NCI-H82 treated with DMSO at 0.1 percent for 48 hours (cell line): ENCODE measurements at regions not wholly inside any gene's neighbourhood (a gene's known extent, or its start where the extent isn't known, plus 50 kb on each side); places are given as distances from the start of the nearest gene placed in this dataset.
A peak's percentile ranks its signal among the peaks of the same experiment; 100 is the strongest.
"Not testable (repeated sequence)": the region's sequence is repeated elsewhere in the genome, so short reads cannot be mapped to it uniquely, and the experiment has no call there.

Source experiments
- DNase-seq: peaks from one replicate; lab custom pipeline; 2025; ENCODE audit not compliant: unreplicated experiment; lab: John Stamatoyannopoulos, UW

- peak; percentile 44 for DNase-seq
Observed at GRCh38 chr16:85202631-85203461, 90.6 kb upstream of the CIBAR2 start.

DNA sequence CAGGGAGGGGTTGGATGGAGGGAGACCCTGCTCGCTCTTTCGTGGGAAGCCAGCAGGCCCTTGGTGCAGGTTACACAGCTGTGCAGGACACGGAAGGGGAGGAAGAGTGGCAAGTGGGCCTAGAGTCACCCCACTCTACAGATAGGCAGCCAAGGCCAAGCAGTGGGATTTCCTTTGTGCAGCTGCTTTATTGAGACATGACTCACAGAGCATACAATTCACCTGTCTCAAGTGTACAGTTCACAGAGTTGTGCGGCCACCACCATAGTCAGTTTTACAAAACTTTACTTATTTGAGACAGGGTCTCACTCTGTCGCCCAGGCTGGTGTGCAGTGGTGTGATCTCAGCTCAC is 91.2 kb upstream of the CIBAR2 start:
- DNase-seq = no peak

DNA sequence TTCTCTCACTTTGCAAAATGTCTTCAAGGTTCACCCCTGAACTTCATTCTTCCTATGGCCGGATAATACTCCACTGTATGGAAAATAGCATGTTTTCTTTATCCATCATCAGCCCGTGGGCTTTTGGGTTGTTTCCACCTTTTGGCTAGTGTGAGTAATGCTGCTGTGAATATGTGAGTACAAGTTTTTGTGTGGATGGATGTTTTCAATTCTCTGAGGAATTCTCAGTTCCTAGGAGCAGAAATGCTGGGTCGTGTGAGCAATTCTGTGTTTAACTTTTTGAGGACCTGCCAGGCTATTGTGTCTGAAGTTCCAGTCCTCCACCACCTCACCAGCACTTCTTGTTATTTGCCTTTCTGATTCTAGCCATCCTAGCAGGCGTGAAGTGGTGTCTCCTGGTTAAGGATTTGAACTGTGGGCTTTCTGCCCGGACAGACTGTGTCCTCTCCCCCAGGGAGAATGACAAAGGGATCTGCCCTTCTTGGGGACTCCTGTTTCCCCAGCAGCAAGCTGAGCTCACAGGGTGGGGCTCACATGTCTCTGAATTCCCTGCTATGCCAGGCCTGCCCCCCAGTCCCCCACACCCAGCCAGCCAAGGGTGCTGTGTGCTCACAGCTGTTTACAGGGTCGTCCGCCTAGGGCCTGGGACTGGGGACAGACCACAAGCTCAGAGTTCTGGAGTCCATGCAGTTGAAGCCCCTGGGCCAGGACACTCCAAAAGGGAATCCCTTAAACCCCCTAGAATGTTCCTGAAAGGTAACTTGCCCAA is 92.2 kb upstream of the CIBAR2 start:
- DNase-seq = no peak

- DNase-seq = not testable (repeated sequence)
Observed at GRCh38 chr16:85205257-85205656, 93.0 kb upstream of the CIBAR2 start.

DNA sequence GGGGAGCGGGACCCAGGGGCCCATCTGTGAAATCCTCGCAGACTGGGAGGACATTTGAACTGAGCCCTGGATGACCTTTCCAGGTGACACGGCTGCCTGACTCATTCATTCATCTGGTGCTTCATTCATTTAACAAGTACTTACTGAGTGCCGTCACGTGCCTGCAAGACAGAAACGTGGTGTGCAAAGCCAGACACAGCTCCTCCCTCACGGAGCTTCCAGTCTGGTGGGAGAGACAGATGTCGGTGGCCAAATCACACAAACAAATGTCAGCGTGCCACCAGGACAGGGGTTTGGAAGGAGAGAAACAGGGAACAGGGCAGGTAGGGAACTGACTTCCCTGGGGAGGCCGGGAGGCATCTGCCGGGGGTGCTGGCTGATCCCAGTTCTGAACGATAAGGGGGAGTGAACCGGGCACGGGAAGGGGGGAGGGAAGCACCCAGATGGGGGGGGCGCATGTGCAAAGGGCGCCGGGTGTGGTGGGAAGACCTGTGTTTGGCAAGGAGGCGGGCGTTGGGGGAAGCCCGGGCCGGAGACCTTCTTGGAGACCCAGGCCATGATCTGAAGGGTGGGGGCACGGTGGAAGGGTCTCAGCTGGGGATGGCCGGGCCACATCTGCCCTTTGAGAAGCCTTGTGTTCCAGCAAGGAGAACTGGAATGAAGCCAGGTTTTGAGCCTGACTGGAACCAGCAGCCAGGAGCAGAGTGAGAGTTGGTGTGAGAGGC is 93.6 kb upstream of the CIBAR2 start:
- no peak for DNase-seq

DNA sequence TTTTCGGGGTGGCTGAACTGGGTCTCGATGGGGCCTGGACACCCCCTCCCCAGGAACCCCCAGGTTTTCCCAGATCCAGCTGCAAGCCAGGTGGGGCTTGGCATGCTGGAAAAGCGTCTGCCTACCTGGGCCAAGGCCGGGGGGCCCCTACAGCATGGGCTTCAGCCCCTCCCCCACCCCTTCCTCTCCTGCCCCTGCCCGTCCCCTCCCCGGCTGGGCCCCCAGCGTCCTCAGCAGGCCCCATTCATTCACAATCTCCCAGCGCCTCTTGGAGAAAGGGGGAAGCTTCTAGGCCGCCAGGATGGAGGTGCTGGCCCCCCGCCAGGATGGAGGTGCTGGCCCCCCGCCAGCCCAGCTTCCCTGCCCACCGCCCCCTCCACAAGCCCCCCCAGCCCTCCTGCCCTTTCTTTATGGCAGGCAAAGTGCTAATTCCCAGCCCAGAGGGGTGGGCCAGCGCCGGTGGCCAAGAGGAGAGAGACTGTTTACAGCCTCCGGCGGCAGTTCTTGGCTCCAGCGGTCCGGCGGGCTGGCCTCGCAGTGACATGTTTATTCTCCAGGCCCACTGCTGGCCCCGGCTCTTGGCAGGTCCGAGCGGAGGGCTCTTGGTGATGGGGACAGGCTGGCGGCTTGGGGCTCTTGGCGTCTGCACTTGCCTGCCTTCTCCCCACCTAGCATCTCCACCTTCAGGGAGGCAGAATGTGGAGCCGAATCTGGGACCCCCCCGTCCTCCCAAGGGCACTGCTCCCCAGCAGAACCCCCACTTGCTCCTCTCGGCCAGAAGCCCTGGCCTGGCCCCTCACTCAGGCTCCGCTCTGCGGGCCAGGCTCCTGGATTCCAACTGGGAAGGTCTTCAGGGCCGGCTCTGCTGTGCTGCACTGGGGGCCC is 94.4 kb upstream of the CIBAR2 start:
- no peak for DNase-seq

- no peak for DNase-seq
Observed at GRCh38 chr16:85207357-85207921, 95.2 kb upstream of the CIBAR2 start.

DNA sequence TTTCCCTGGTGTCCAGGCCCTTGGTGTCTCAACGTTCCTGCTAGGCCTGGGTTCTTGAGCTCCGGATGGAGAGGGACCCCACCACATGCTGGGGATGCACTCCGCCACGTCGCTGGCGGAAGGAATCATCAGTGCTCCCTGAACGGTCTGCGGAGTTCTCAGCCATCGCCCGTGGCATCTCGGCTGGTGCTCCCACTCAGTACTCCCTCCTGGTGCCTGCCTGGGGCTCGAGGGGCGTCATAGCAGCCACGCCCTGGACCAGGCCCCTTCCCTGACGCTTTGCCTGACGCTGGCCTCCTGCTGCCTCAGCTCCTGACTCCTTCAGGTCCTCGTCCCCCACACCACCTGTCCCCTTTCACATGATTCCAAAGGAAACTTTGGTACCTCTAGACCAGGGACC is 95.9 kb upstream of the CIBAR2 start:
- DNase-seq = no peak

DNA sequence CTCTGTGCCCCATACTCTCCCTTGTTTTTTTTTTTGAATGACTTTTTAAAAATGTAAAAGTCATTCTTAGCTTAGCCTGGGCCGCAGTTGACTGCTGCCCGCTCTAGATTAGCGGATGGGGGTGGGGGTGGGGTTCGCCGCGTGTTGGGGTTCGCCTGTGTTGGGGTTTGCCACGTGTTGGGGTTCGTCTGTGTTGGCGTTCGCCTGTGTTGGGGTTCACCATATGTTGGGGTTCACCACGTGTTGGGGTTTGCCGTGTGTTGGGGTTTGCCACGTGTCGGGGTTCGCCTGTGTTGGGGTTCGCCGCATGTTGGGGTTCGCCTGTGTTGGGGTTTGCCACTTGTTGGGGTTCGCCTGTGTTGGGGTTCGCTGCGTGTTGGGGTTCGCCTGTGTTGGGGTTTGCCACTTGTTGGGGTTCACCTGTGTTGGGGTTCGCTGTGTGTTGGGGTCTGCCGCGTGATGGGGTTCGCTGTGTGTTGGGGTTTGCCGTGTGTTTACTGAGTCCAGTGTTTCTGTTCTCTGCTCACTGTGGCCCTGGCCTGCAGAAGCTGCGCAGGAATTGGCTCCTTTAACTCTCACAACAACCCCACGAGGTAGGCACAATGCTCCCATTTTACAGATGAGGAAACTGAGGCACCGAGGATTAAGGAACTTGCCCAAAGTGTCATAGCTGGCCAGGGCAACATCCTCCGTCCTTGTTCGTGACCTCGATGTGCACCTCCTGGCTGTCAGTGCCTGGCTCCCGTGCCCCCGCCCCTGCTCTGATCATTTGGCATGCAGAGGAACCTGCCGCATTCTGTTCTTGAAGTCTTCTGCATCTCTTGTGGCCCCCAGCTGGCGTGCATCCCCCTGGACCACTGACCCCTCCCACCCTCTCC is 96.6 kb upstream of the CIBAR2 start:
- no peak for DNase-seq

GRCh38 chr16:85209526-85210121 is 97.4 kb upstream of the CIBAR2 start:
- no peak for DNase-seq

DNA sequence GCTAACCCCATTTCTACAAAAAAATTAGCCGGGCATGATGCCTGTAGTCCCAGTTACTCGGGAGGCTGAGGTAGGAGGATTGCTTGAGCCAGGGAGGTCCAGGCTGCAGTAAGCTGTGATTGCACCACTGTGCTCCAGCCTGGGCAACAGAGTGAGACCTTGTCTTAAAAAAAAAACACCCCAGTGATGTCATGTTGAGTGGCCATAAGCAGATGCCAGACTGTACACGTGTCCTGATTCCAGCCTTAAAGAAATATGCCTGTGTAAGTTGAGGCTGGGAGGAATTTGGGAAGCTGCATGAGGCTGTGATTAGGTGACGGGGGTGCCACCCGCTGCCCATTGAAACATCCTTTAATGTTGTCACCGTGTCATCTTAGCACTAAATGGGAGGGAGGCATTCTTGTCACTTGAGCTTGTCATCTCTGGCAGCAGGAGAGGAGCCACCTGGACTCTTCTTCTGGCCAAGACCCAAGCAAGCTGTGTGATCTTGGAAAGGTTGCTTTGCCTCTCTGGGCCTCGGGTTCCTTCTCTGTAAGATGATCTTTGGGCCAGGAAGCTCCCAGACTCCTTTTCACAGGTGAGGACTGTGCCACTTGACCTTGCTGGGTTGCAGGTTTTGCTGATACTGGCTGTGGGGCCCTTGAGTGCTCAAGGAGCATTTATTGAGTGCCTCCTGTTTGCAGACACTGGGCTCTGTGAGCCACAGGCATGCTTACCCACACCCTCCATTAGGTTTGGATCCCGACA is 98.3 kb upstream of the CIBAR2 start:
- DNase-seq = no peak

- no peak for DNase-seq
Observed at GRCh38 chr16:85211271-85211801, 99.1 kb upstream of the CIBAR2 start.

DNA sequence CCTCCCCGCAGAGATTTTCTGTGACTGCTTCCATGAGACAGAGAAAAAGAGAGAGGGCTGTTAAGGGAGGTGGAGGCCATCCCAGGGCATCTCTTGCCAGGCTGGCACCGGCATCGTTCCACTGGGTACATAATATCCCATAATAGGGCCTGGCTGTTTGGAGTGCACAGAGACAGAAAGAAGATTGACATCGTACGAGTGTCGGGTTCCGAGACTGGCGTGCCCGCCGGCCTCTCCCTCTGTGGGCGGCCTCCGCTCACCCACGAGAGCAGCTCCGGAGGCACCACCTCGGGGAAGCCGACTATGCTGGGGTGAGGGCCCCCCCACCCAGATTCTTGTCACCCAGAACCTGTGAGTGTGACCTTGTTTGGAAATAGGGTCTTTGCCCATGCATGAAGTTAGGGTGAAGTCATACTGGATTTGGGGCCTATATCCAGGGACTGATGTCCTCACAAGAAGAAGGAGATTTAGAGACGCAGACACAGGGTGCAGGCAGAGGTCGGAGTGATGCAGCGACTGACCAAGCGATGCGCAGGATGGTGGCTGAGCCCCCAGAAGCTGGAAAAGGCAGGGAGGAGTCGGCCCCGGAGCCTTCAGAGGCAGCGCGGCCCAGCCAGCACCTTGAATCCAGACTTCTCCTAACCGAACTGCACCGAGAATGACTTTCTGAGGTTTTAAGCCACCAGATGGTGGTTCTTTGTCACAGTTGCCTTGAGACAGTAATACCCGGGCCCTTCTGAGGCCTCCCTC is 101.8 kb upstream of the CIBAR2 start:
- peak; percentile 52 for DNase-seq

DNA sequence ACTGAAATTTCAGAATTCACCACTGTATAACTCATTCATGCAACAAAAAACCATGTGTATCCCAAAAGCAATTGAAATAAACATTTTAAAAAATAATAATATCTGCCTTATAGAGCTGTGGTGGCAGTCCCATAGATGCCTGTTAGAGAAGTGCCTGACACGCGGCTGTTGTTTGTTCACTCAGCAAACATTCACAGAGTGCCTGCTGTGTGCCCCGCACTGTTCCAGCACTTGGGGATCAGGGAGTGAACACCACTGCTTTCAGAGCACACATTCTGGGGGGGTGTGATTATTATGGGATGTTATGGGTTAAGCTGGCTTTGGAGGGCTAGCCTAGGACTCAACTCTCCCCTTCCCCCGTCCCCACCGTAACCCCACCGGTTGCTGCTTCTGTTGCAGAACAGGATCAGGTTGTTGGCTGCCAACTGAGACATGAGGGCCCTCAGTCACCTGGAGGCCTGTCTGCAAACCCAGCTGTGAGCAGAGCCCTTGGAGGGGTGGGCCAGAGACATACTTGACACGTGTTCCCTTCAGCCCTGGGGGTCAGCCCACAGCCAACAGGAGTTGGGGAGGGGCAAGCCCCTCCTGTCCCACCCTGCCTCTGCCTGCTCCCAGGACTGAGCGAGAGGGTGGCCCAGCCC is 103.3 kb upstream of the CIBAR2 start:
- DNase-seq = no peak

DNA sequence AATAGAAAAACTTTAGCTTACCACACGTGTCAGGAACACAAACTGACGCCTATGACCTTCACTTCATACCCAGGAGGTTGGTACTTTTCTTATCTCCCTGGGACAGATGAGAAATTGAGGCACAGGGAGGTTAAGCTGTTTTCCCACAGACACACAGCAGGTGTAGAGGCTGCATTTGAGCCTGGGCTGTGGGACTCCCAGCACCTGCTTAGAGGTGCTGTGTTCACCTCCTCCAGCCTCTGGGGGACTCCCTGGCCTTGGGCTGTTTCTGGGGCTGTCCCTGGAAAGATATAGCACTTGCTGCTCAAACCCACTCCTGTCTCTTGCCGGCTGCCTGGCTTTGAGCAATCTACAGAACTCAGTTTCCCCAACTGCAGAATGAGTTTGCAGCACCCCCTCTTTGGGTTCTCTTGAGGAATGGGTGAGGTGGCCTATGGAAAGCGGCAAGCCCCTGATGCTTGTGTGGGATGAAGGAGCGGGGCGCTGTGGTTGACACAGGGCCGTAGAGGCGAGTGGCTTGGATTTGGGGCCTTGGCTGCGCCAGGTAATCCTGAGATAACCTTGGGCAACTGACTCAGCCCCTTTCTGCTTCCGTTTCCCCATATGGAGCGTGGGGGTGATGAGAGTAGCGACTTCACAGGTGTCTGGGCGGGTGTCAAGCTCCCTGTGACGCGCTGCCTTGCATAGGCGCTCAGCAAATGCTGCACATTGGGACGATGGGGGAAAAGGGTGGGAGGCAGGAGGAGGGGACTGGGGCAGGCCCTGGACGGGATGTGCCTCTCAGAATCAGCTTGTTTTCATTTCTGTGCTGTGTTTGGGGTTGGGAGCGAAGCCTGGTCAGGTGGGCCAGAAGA is 104.5 kb upstream of the CIBAR2 start:
- DNase-seq = no peak
